Middle frontal gyrus (tissue), 1 donor: ENCODE measurements at regions not wholly inside any gene's neighbourhood (a gene's known extent, or its start where the extent isn't known, plus 50 kb on each side); places are given as distances from the start of the nearest gene placed in this dataset.

Experiments
- DNase-seq: peaks from one replicate; pipeline ENCODE4 v3.0.0-alpha.2; 2015; ENCODE audit warnings: low spot score; ENCODE audit errors: extremely low spot score

- no peak for DNase-seq
Observed at GRCh38 chr20:18971121-18971520, 157.5 kb downstream of the SCP2D1 start.

- no peak for DNase-seq
Observed at GRCh38 chr20:18971574-18971973, 158.0 kb downstream of the SCP2D1 start.

DNA sequence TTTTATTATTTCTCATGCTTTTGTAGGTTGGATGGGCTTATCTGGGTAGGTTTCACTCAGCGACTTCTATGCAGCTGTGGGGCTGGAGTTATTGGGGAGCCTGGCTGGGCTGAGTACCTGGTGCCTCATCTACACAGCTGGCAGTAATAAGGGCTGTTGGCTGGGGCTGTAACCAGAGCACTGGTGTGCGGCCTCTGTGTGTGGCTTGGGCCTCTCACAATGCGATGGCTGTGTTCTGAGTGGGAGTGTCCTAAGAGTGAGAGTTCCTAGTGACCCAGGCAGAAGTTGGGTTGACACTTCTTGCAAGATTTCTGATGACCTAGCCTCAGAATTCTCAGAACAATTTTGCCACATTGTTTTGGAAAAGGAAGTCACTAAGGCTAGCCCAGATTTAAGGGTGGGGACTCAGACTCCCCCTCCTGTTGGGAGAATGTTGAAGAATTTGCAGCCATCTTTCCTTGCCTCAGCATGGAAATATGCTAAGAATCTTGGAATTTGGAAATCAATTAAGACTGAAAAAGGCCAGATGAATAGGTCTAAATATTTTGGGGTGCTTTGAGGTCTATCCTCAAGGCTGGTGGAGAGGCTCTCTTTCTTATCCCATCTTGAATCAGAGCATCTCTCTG is 158.8 kb downstream of the SCP2D1 start:
- no peak for DNase-seq

- DNase-seq = no peak
Observed at GRCh38 chr20:18973529-18974173, 160.1 kb downstream of the SCP2D1 start.

GRCh38 chr20:18974660-18975059 is 161.1 kb downstream of the SCP2D1 start:
- no peak for DNase-seq

- DNase-seq = no peak
Observed at GRCh38 chr20:18977441-18977840, 163.9 kb downstream of the SCP2D1 start.

DNA sequence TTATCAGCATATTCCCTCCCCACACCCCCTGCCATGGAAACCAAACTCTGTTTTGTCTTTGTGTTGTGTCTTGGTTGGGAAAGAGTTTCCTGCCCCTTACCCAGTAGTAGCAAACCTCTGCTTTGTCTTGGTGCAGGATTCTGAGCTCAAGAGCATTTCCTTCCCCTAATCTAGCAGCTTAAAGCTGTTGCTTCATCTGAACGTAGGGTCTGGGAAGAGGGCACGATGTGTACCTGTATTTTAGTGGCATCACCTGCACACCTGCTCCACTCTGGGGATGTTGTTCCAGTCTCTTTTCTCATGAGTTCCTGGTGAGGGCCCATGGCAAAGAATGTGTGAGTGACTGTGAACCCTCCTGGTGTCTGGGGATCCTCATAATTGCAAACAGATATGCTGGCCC is 164.7 kb downstream of the SCP2D1 start:
- DNase-seq = no peak

DNA sequence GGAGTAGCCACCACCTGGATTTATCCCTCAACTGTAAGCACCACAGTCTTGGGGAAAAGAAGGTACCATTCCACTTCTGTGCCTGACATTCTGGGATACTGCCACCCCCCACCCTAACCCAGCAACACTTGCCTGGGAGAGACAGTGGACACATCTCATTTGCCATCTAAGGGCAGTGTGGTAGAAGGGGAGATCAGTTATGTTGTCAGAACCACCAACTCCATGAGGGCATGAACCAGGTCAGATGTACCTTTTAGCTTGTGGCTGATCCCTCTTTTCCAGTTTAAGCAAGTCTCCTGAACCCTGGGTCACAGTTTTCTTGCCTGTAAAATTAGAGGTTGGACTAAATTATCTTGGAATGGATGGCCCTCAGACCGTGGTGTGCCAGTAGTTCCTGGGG is 165.5 kb downstream of the SCP2D1 start:
- DNase-seq = no peak

- DNase-seq = no peak
Observed at GRCh38 chr20:18981962-18982539, 168.5 kb downstream of the SCP2D1 start.

GRCh38 chr20:18983796-18984195 is 170.2 kb downstream of the SCP2D1 start:
- DNase-seq = no peak

DNA sequence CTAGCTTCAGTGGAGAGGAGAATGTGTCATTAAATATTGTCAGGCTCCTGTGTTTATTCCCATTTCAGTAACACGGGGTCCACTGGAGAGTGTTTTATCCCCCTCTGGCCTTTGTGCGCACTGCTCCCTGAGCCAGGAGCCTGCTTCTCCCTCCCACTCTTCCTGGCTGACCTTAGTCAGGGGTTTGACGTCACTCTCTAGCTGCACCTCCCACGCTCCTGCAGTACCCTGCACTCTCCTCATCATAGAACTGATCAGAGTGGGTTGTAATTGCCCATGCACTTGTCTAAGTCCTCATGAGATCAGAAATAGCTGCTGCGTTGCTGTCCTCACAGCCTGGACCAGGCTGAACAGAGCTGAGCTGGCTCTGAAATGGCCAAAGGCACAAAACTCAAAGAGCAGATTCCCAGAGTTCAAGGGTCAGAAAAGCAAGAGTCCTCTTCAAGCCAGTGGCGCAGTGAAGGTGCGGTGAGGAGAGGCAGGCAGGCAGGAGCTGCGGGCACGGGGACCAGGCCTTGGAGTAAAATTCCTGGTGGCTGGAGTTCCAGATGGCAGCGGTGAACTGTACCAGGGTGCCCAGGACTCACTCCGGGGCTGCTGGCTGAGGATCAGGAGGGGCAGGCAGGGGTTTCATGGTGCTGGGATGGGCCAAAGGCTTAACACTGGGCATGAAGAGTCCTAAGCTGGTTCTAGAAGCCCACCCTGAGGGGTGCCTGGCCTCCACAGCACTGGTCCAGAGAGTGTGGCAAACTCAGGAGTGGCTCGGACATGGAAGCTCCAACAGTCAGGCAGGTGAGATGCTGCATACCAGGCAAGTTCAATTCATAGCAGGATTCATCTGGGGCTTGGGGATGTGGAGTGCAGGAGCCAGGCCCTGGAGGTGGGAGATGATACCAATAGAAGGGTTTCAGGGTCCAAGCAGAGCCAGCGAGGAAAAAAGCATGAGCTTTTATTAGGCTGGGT is 170.9 kb downstream of the SCP2D1 start:
- DNase-seq = no peak

DNA sequence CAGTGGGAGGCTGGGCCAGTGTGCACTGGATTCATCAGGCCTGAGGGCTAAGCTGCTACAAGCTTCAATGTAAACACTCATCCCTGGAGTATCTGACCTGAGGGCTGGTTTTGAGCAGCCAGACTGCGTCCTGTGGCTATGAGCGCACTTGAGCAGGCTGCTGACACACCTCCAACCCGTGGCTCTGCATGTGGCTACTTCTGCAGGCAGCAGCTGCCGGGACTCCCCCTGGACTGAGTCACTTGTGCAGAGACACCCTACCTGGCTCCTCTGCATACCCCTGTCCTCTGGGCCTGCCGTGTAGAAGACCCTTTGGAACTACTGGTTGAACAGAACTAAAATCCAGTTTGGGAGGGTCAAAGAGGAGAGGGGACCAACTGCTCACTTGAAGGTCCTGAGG is 172.0 kb downstream of the SCP2D1 start:
- DNase-seq = no peak

GRCh38 chr20:18986146-18986830 is 172.7 kb downstream of the SCP2D1 start:
- DNase-seq = no peak

GRCh38 chr20:18986895-18987580 is 173.5 kb downstream of the SCP2D1 start:
- DNase-seq = no peak

- DNase-seq = no peak
Observed at GRCh38 chr20:18987781-18988360, 174.3 kb downstream of the SCP2D1 start.

DNA sequence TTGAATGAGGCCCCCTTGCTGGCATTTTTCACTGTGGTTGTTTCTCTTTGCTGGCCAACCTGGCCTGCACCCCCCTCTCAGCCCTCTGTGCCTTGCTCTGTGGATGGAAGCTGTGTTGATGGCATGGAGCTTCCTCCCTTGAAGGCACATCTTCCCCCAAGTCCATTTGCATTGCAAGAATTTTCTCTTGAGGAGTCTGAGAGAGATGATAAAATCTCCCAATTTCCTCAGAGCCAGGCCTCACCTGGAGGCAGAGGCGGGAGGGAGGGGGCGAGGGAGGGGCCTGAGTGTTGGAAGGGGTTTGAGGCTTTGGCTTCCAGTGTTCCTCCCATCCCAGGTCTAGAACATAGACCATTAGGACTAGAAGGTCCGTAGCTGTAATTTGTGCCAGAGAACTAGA is 175.1 kb downstream of the SCP2D1 start:
- no peak for DNase-seq

DNA sequence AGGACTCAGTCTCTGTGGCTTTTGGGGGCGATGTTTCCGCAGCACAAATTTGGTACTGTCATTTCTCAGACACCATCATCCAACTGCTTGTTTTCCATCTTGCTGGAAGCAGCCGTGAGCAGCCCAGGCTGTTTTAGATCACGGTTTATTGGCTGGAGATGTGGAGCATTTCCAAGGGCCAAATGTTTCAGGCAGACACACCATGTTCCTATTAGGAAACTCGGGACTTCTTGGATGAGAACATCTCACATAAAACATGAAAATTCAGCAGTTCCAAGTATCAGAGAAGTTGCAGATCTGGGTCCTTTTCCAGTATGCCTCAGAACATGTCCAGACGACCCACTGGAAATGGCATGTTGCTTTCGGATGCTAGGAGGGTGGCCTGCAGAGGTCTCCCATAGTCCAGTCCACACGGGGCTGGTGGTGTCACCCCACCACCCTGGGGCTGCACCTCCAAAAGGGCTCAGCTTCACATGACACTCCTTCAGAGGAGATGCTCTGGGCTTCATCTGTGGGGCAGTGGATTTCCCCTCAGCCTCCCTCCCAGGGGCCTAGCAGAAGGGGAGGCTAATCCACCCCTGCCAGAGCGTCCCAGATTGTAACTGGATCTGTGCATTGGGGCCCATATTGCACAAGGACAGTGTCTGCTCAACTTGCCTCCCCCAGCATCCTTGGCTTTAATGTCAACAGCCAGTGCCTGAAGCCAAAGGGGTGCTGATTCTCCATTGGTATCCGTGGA is 176.3 kb downstream of the SCP2D1 start:
- no peak for DNase-seq

DNA sequence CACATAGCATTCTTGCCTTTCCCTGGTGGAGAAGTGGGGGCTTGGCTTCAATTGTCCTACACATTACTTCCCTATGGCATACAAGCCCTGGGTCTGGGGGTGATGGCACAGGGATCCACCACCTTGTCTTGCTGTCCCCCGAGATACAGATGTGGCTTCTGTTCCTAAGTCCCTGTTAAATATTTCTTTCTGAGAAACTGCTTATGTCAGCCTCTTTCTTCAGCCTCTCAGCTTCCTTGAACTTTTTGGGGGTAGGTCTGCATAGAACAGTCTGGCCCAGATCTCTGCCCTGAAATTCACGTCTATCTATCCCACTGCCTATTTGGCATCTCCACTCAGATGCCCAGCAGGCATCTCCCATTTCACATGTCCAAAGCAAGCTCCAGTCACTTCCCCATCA is 177.4 kb downstream of the SCP2D1 start:
- DNase-seq = no peak

DNA sequence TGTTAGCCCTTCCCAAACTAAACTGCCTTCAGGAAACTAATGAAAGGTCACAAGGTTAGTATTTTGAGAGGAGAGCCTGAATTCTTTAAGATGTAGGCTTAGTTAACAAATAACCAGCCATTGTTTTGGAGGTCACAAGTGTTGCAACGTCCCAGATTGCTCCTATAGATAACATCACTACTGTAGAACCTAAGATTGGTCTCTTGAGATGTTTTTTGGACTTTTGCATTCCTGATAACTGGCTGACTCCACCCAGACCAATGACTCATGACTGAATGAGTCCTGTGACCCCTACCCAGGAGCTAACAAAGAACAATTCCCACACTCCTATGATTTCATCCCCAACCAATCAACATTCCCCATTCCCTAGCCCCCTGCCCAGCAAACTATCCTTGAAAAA is 178.8 kb downstream of the SCP2D1 start:
- DNase-seq = no peak

DNA sequence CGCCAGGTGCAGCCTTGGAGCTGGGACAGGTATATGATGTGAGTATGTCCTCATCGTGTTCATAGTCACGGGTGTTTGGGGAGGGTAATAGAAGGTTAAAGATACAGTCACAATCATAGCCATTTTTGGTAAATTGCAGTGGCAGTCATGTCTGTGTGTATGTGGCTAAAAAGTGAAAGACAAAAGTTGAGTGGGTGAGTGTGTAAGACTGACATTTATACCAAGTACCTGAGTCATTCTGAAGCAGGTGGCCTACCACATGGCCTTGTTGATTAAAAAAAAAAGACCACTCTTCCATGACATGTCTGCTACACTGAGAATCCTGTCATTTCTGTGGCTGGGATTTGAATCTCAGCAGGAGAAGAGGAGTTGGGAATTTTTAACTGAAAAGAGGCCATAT is 181.9 kb downstream of the SCP2D1 start:
- DNase-seq = no peak
